Upper lobe of right lung (tissue), 1 donor: ENCODE measurements at regions not wholly inside any gene's neighbourhood (a gene's known extent, or its start where the extent isn't known, plus 50 kb on each side); places are given as distances from the start of the nearest gene placed in this dataset.

Experiments
- ATAC-seq: fragments of 200-7000 bp; cut with Tn5 transposase; one replicate; pipeline ENCODE4 v1.9.1; 2020; ENCODE audit warnings: mild to moderate bottlenecking, moderate library complexity
- DNase-seq: peaks from one replicate; pipeline ENCODE4 v3.0.0-alpha.2; 2020
- H3K27ac ChIP-seq: fragments of 200-600 bp; one replicate; pipeline ENCODE4 v1.8.0; 2022
- H3K27me3 ChIP-seq: fragments of 200-600 bp; one replicate; pipeline ENCODE4 v1.8.0; 2022; ENCODE audit warnings: mild to moderate bottlenecking
- H3K36me3 ChIP-seq: fragments of 200-600 bp; one replicate; pipeline ENCODE4 v1.8.0; 2022
- H3K4me1 ChIP-seq: fragments of 200-600 bp; one replicate; pipeline ENCODE4 v1.8.0; 2022
- H3K4me3 ChIP-seq: fragments of 200-600 bp; one replicate; pipeline ENCODE4 v1.8.0; 2022; ENCODE audit warnings: mild to moderate bottlenecking
- H3K9me3 ChIP-seq: fragments of 200-600 bp; one replicate; pipeline ENCODE4 v1.8.0; 2022
- intact Hi-C: fragments of 100-400 bp; cut with DNase I; formaldehyde crosslinking; loops from one replicate; pipeline ENCODE4 v1.11.0; 2022
- TF ChIP-seq, protein P1 (sequence below): fragments of 200-600 bp; IDR thresholded peaks from one replicate; pipeline ENCODE4 v1.8.0; 2022; ENCODE audit warnings: antibody characterized with exemption
- donor health status: DM: no; HTN: yes; CAD: no; lungs with severe emphysema.

DNA sequence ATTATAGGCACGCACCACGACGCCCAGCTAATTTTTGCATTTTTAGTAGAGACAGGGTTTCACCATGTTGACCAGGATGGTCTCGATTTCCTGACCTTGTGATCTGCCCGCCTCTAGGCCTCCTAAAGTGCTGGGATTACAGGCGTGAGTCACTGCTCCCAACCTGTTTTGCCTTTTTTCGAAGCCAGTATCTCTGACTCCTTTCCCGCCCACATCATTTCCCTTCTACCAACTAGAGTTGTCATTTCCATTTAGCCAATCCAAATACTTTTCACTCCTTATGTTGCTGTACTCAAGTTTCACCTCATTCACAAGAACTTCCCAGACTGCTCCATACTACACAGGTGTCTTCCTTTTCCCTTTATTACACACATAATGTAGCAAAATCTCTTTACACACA is 502.6 kb upstream of the CDH6 start:
- Histone ChIP-seq H3K9me3 (no peaks in the 10 kb centered on the region), H3K27ac (no peak overlapping the region), H3K27me3 (no peaks in the 10 kb centered on the region), H3K4me1 (no peaks in the 10 kb centered on the region), H3K36me3 (no peaks in the 10 kb centered on the region), H3K4me3 (no peak overlapping the region)
- intact Hi-C loops = no loop called here
- ATAC-seq (no peak), DNase-seq (no peak)
- TF ChIP-seq, protein P1, sequence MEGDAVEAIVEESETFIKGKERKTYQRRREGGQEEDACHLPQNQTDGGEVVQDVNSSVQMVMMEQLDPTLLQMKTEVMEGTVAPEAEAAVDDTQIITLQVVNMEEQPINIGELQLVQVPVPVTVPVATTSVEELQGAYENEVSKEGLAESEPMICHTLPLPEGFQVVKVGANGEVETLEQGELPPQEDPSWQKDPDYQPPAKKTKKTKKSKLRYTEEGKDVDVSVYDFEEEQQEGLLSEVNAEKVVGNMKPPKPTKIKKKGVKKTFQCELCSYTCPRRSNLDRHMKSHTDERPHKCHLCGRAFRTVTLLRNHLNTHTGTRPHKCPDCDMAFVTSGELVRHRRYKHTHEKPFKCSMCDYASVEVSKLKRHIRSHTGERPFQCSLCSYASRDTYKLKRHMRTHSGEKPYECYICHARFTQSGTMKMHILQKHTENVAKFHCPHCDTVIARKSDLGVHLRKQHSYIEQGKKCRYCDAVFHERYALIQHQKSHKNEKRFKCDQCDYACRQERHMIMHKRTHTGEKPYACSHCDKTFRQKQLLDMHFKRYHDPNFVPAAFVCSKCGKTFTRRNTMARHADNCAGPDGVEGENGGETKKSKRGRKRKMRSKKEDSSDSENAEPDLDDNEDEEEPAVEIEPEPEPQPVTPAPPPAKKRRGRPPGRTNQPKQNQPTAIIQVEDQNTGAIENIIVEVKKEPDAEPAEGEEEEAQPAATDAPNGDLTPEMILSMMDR = no peak

DNA sequence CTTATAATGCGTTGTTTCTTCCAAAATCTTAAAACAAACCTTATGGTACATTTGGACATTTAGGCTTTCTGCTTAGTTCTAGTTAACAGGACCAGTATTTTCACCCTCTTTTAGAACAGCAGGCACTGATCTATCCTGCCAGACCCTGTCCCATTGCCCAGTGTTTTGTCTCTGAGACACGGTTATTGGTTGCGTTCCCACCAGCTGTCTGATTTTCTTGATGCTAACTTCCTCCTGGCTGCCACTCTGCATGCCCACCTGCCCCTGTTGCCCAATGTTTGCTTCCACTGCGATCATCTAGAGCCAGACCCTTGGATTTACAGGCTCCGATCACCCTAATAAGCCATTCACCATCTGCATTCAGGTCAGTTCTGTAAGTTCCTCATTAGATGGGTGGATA is 506.0 kb upstream of the CDH6 start:
- intact Hi-C loops = no loop called here
- Histone ChIP-seq H3K27me3 (no peaks in the 10 kb centered on the region), H3K4me1 (no peaks in the 10 kb centered on the region), H3K36me3 (no peaks in the 10 kb centered on the region), H3K27ac (no peak overlapping the region), H3K9me3 (no peaks in the 10 kb centered on the region), H3K4me3 (no peak overlapping the region)
- no peak for ATAC-seq
- DNase-seq = no peak
- TF ChIP-seq, protein P1 = no peak

DNA sequence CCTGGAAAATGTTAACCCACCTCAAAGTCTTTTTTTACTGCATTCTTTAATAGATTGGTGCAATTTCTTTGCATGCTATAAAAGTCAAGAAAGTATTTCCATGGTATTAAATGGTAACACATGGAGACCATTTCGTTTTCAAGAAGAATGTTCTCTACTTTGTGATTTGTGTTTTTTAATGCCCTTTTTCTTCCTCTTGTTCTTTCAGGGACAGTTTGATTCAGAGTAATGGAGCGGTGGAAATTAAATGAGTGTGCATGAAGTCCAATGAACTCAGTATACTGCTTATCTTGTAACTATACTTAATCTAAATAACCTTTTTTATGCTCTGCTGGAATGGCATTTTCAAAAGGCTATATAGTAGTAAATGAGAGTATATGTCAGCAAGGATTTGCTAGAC is 507.0 kb upstream of the CDH6 start:
- H3K27me3 ChIP-seq = no peaks in the 10 kb centered on the region
- no peak overlapping the region for H3K4me3 ChIP-seq
- H3K4me1 ChIP-seq = no peaks in the 10 kb centered on the region
- no peak for DNase-seq
- intact Hi-C loops = no loop called here
- ATAC-seq = no peak
- TF ChIP-seq, protein P1 = no peak
- no peaks in the 10 kb centered on the region for H3K36me3 ChIP-seq
- no peak overlapping the region for H3K27ac ChIP-seq
- no peaks in the 10 kb centered on the region for H3K9me3 ChIP-seq

DNA sequence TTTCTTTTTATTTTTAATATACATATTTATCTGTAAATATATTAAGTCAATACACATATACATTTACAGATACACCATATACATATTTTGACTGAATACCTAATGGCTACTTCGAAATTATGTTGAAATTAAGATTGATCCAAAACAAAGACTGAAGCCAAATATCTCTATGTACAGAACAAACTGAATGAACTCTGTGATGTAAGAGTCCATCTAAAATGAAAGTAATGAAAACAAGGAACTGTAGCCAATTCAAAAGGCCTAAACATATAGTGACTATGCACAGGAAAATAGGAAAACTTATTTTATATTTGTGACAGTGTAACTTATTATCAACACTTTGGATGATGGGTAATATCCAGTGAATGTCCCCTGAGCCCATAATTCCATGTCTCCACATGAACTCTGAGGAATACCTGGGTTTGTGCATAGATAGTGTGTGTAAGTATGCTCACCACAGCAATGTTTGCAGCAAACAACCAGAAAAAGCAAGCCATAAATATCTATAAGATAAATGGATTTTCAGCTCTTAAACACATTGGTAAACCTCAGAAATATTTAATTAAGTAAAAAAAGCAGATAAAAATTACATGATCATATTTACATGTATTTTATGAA is 517.2 kb upstream of the CDH6 start:
- H3K9me3 ChIP-seq = no peaks in the 10 kb centered on the region
- TF ChIP-seq, protein P1 = no peak
- H3K4me1 ChIP-seq = no peaks in the 10 kb centered on the region
- DNase-seq = no peak
- H3K27me3 ChIP-seq = no peaks in the 10 kb centered on the region
- H3K27ac ChIP-seq = no peak overlapping the region
- no peak overlapping the region for H3K4me3 ChIP-seq
- H3K36me3 ChIP-seq = no peaks in the 10 kb centered on the region
- ATAC-seq = no peak
- intact Hi-C loops = no loop called here

DNA sequence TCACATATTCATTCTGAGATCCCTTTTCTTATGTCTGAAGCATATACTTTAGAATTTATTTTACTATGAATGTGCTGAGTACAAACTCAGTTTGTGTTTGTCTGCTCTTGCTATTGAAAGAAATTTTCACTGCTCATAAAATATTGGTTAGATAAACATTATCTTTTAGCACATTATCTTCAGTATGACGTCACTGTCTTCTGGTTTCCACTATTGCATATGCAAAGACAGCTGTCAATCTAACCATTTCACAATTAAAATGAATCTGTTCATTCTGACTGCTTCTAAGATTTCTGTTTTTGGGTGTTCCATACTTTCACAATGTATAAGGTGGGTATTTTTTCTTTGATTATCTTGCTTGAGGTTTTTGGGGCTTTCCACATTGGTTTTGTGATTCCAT is 526.2 kb upstream of the CDH6 start:
- ATAC-seq (no peak), DNase-seq (no peak)
- TF ChIP-seq, protein P1 = no peak
- Histone ChIP-seq H3K27ac (no peak overlapping the region), H3K36me3 (no peaks in the 10 kb centered on the region), H3K27me3 (no peaks in the 10 kb centered on the region), H3K4me3 (no peak overlapping the region), H3K9me3 (no peaks in the 10 kb centered on the region), H3K4me1 (no peaks in the 10 kb centered on the region)
- intact Hi-C loops = no loop called here

DNA sequence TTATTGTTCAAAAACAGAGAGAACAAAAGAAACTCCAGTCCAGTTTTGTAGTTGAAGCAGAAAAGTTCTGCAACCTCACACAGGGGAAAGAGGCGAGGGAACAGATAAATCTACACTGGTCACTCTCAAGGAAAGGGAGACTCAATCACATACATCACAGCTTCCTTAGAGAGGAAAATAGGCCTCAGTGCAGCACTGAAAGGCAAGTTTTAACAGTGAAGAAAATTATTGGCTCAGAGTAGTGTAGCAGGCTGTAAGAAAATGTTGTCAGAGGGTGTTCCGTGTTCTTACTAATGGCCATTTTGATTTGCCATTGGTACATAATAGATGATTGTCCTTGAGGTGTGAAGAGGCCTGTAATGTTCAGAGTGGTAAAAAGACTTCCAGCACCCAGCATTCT is 530.0 kb upstream of the CDH6 start:
- Histone ChIP-seq H3K9me3 (no peaks in the 10 kb centered on the region), H3K4me1 (no peaks in the 10 kb centered on the region), H3K4me3 (no peak overlapping the region), H3K27ac (no peak overlapping the region), H3K27me3 (no peaks in the 10 kb centered on the region), H3K36me3 (no peaks in the 10 kb centered on the region)
- TF ChIP-seq, protein P1 = no peak
- intact Hi-C loops = no loop called here
- no peak for DNase-seq
- ATAC-seq = no peak
